GM12878 (cell line): ENCODE measurements at regions not wholly inside any gene's neighbourhood (a gene's known extent, or its start where the extent isn't known, plus 50 kb on each side); places are given as distances from the start of the nearest gene placed in this dataset.

ENCODE experiments used
- ATAC-seq: fragments of 200-7000 bp; cut with Tn5 transposase; 3 replicates; pipeline ENCODE4 v1.9.1; 2020; ENCODE audit warnings: mild to moderate bottlenecking, moderate library complexity
- BruUV-seq: library from RNA; stranded (reverse); fragments of 400-500 nt; replicated peaks from 2 replicates; lab custom pipeline; 2021; lab: Mats Ljungman, UMichigan
- CTCF ChIA-PET: fragments of 300-600 bp; sonication (Branson Sonifier 250); formaldehyde crosslinking; extraction: SDS; loops from one replicate; lab custom pipeline; 2021; ENCODE audit warnings: inconsistent platforms; lab: Yijun Ruan, JAX
- POLR2A ChIA-PET: fragments of 350-600 bp; formaldehyde crosslinking; extraction: SDS; loops from one replicate; lab custom pipeline; 2021; ENCODE audit warnings: inconsistent platforms; lab: Charles Lee
- RAD21 ChIA-PET: fragments of 300-600 bp; sonication (Branson Sonifier 250); formaldehyde crosslinking; loops from one replicate; lab custom pipeline; 2023; ENCODE audit warnings: antibody characterized with exemption; ENCODE audit not compliant: unreplicated experiment; lab: Charles Lee
- SMC1A ChIA-PET: fragments of 300-600 bp; sonication (Branson Sonifier 250); formaldehyde crosslinking; loops from one replicate; lab custom pipeline; 2023; ENCODE audit not compliant: unreplicated experiment, uncharacterized antibody; lab: Charles Lee
- DNase-seq: peaks from one replicate; pipeline ENCODE4 v3.0.0-alpha.2; 2011; ENCODE audit warnings: low read depth, low spot score
- FAIRE-seq: peaks from 3 replicates; lab custom pipeline; 2011; peaks lifted over from hg19 to GRCh38; lab: Jason Lieb, UNC
- H2AFZ ChIP-seq: 2 replicates; pipeline ENCODE4 v1.6.0; 2011; ENCODE audit warnings: low read depth, low read length, control low read depth; ENCODE audit not compliant: control insufficient read depth
- H3K27ac ChIP-seq: 2 replicates; pipeline ENCODE4 v1.5.1; 2011; ENCODE audit warnings: control low read depth; ENCODE audit not compliant: control insufficient read depth, insufficient read depth
- H3K27me3 ChIP-seq, 2 experiments: replicated peaks in 1 of 2; 2 replicates each; pipeline versions ENCODE4 v1.6.0 to v1.6.1; 2011; ENCODE audit warnings: low read length in 1 of 2; ENCODE audit not compliant: control insufficient read depth in 2 of 2, insufficient read depth in 2 of 2
- H3K36me3 ChIP-seq, 2 experiments: 2 replicates each; pipeline ENCODE4 v1.5.1; 2011; ENCODE audit warnings: low read length in 1 of 2; ENCODE audit not compliant: control insufficient read depth in 2 of 2, insufficient read depth in 2 of 2
- H3K4me1 ChIP-seq: 2 replicates; pipeline ENCODE4 v1.6.1; 2011; ENCODE audit warnings: mild to moderate bottlenecking, low read length, moderate library complexity, mixed read lengths; ENCODE audit not compliant: control insufficient read depth, insufficient read depth
- H3K4me2 ChIP-seq: 2 replicates; pipeline ENCODE4 v1.6.0; 2011; ENCODE audit warnings: control low read depth; ENCODE audit not compliant: control insufficient read depth, insufficient read depth
- H3K4me3 ChIP-seq: fragments of 200-600 bp; sonication (generic); 2 replicates; pipeline ENCODE4 v1.5.1; 2016
- H3K79me2 ChIP-seq: 2 replicates; pipeline ENCODE4 v1.6.0; 2011; ENCODE audit warnings: low read length; ENCODE audit not compliant: control insufficient read depth, insufficient read depth
- H3K9ac ChIP-seq: 2 replicates; pipeline ENCODE4 v1.8.0; 2011; ENCODE audit warnings: low read length, control low read depth, mixed read lengths; ENCODE audit not compliant: control insufficient read depth, insufficient read depth
- H3K9me3 ChIP-seq: replicated peaks from 3 replicates; pipeline ENCODE4 v1.5.1; 2011; ENCODE audit warnings: mild to moderate bottlenecking, low read length; ENCODE audit not compliant: control insufficient read depth, insufficient read depth
- H4K20me1 ChIP-seq: 2 replicates; pipeline ENCODE4 v1.6.0; 2011; ENCODE audit not compliant: control insufficient read depth, insufficient read depth
- ASH2L ChIP-seq: fragments of 300-600, 200-600 bp; sonication (generic); IDR thresholded peaks from 2 replicates; pipeline ENCODE4 v1.6.1; 2017; ENCODE audit warnings: low read depth, mild to moderate bottlenecking, borderline replicate concordance
- BCL11A ChIP-seq: IDR thresholded peaks from 2 replicates; pipeline ENCODE4 v1.6.1; 2011; ENCODE audit warnings: low read depth, low read length
- BRCA1 ChIP-seq: IDR thresholded peaks from 2 replicates; pipeline ENCODE4 v1.6.1; 2011; ENCODE audit warnings: low read depth, low read length, improper control_type of control experiment
- CBX3 ChIP-seq: fragments of 200-600 bp; sonication (generic); IDR thresholded peaks from 2 replicates; pipeline ENCODE4 v1.6.1; 2016; ENCODE audit warnings: low read depth, borderline replicate concordance
- DPF2 ChIP-seq: fragments of 450-650 bp; IDR thresholded peaks from 2 replicates; pipeline ENCODE4 v1.6.1; 2017; ENCODE audit warnings: mild to moderate bottlenecking
- ELK1 ChIP-seq: IDR thresholded peaks from 2 replicates; pipeline ENCODE4 v1.6.1; 2012; ENCODE audit warnings: low read depth, low read length, improper control_type of control experiment
- EP300 ChIP-seq, 2 experiments: fragments of 150-350 bp in 1 of 2; IDR thresholded peaks; 2 replicates each; pipeline ENCODE4 v1.6.1; 2011 to 2012; ENCODE audit warnings: low read depth in 2 of 2, low read length in 2 of 2, borderline replicate concordance in 1 of 2, improper control_type of control experiment in 1 of 2, inconsistent platforms in 1 of 2; ENCODE audit not compliant: control insufficient read depth in 1 of 2
- HDAC6 ChIP-seq: fragments of 200-600 bp; sonication (generic); IDR thresholded peaks from one replicate; pipeline ENCODE4 v1.8.0; 2017; ENCODE audit warnings: antibody characterized with exemption; ENCODE audit not compliant: unreplicated experiment
- IRF4 ChIP-seq: IDR thresholded peaks from 2 replicates; pipeline ENCODE4 v1.6.1; 2011; ENCODE audit warnings: low read depth, low read length
- KLF5 ChIP-seq: fragments of 450-650 bp; IDR thresholded peaks from 2 replicates; pipeline ENCODE4 v1.6.1; 2014; ENCODE audit warnings: mild to moderate bottlenecking; ENCODE audit not compliant: partially characterized antibody
- MTA3 ChIP-seq: IDR thresholded peaks from 2 replicates; pipeline ENCODE4 v1.6.1; 2012; ENCODE audit warnings: low read length, inconsistent platforms, borderline replicate concordance
- RB1 ChIP-seq: fragments of 450-650 bp; formaldehyde crosslinking; IDR thresholded peaks from 2 replicates; pipeline ENCODE4 v1.6.1; 2017; ENCODE audit warnings: mild to moderate bottlenecking, borderline replicate concordance
- RBBP5 ChIP-seq: fragments of 200-600 bp; sonication (generic); conservative IDR thresholded peaks from 2 replicates; pipeline ENCODE4 v1.6.1; 2016
- RUNX3 ChIP-seq: IDR thresholded peaks from 2 replicates; pipeline ENCODE4 v1.6.1; 2012; ENCODE audit warnings: low read length, inconsistent platforms
- SP1 ChIP-seq: IDR thresholded peaks from one replicate; pipeline ENCODE4 v1.6.1; 2011; ENCODE audit warnings: low read depth, low read length
- STAT1 ChIP-seq: fragments of 450-650 bp; conservative IDR thresholded peaks from 2 replicates; pipeline ENCODE4 v1.6.1; 2014; ENCODE audit warnings: antibody characterized with exemption, mild to moderate bottlenecking
- WRNIP1 ChIP-seq: IDR thresholded peaks from 2 replicates; pipeline ENCODE4 v1.6.1; 2011; ENCODE audit warnings: low read depth, low read length, improper control_type of control experiment, borderline replicate concordance
- YBX1 ChIP-seq: fragments of 450-650 bp; IDR thresholded peaks from 2 replicates; pipeline ENCODE4 v1.6.1; 2016; ENCODE audit warnings: antibody characterized with exemption
- WGBS: methylation state at CpG from one replicate; pipeline ENCODE4 v1.1.6; 2016; ENCODE audit warnings: low lambda C conversion rate; ENCODE audit not compliant: insufficient replicate concordance, insufficient coverage; ENCODE audit errors: missing lambda C conversion rate; 5-methylcytosine and 5-hydroxymethylcytosine counted together
- in situ Hi-C: fragments of 300-500 bp; cut with MboI; formaldehyde crosslinking; loops from 9 replicates; pipeline ENCODE4 v1.14.3; 2018; ENCODE audit warnings: mixed read lengths
- intact Hi-C: fragments of 100-400 bp; cut with micrococcal nuclease; formaldehyde crosslinking; loops from one replicate; pipeline ENCODE4 v1.14.2; 2022; ENCODE audit not compliant: unreplicated experiment

GRCh38 chr3:176937541-176937940 is 259.7 kb downstream of the TBL1XR1 start:
- 0 out of 4 replicates have a peak, but pooled peaks cover 0 to 1% of the 10 kb centered on the region in 2 experiments for H3K27me3 ChIP-seq
- no peak overlapping the region for H3K4me3 ChIP-seq
- SMC1A ChIA-PET: interaction anchor here (1.3 to 2.4 kb wide), 2 partner anchors 64 to 314 kb away, joined by 3 to 33 read pairs; no protein-coding TSS in a partner anchor
- no peak overlapping the region for H3K9ac ChIP-seq
- intact Hi-C loops (no loop called here), in situ Hi-C loops (no loop called here)
- no peaks in the 10 kb centered on the region for H3K36me3 ChIP-seq
- no peak overlapping the region for H2AFZ ChIP-seq
- H3K4me1 ChIP-seq: no peaks in the 10 kb centered on the region
- FAIRE-seq (no peak), DNase-seq (no peak), ATAC-seq (no peak)
- no peaks in the 10 kb centered on the region for H3K9me3 ChIP-seq
- WGBS: 39% methylated on average over 1 of the region's 1 CpG
- no peak overlapping the region for H3K4me2 ChIP-seq
- H3K79me2 ChIP-seq: no peaks in the 10 kb centered on the region
- CTCF ChIA-PET: interaction anchor here (1.4 to 2.5 kb wide), 6 partner anchors 7 to 422 kb away, joined by 3 to 56 read pairs (median 4); no protein-coding TSS in a partner anchor
- no peaks in the 10 kb centered on the region for H4K20me1 ChIP-seq
- BruUV-seq: no TSS peak
- POLR2A ChIA-PET: no interaction called here
- TF ChIP-seq BCL11A (no peak), KLF5 (no peak), RBBP5 (no peak), CBX3 (no peak)
- H3K27ac ChIP-seq: no peak overlapping the region
- RAD21 ChIA-PET: interaction anchor here (2.1 to 2.8 kb wide), 2 partner anchors 65 to 421 kb away, joined by 8 to 34 read pairs; no protein-coding TSS in a partner anchor

- no TSS peak for BruUV-seq
- CTCF ChIA-PET: no interaction called here
- Histone ChIP-seq H3K9ac (no peak overlapping the region), H4K20me1 (no peaks in the 10 kb centered on the region), H3K27ac (no peak overlapping the region), H3K9me3 (no peaks in the 10 kb centered on the region), H3K79me2 (no peaks in the 10 kb centered on the region), H2AFZ (no peak overlapping the region), H3K4me3 (no peak overlapping the region), H3K4me1 (no peaks in the 10 kb centered on the region), H3K36me3 (no peaks in the 10 kb centered on the region), H3K27me3 (0 out of 4 replicates have a peak, but pooled peaks cover 0 to 1% of the 10 kb centered on the region in 2 experiments), H3K4me2 (no peak overlapping the region)
- RAD21 ChIA-PET: no interaction called here
- SMC1A ChIA-PET: no interaction called here
- ATAC-seq (no peak), DNase-seq (no peak), FAIRE-seq (no peak)
- POLR2A ChIA-PET: no interaction called here
- no peak for TF ChIP-seq RUNX3
- no peak for TF ChIP-seq MTA3
- TF ChIP-seq ASH2L: no peak
- TF ChIP-seq EP300 (IDR thresholded peaks at IDR 0.05; ENCODE audit: borderline replicate concordance in 1 of 2, control insufficient read depth in 1 of 2, low read depth in 2 of 2, low read length in 2 of 2): no peak
- TF ChIP-seq SP1: no peak
- TF ChIP-seq BRCA1: no peak
- no peak for TF ChIP-seq STAT1
- TF ChIP-seq RB1: no peak
- no peak for TF ChIP-seq DPF2
- TF ChIP-seq ELK1: no peak
- TF ChIP-seq WRNIP1: no peak
- no peak for TF ChIP-seq IRF4
- TF ChIP-seq HDAC6: no peak
- no peak for TF ChIP-seq YBX1
- in situ Hi-C loops (no loop called here), intact Hi-C loops (no loop called here)
- 19% methylated on average over 2 of the region's 2 CpGs for WGBS
Measured at GRCh38 chr3:176935194-176935888, 261.9 kb downstream of the TBL1XR1 start.
